Lung microvascular endothelial cell (primary cell): ENCODE measurements at regions not wholly inside any gene's neighbourhood (a gene's known extent, or its start where the extent isn't known, plus 50 kb on each side); places are given as distances from the start of the nearest gene placed in this dataset.

Experiments
- DNase-seq, 2 donors: peaks; one replicate each; pipeline versions ENCODE4 v3.0.0 to v3.0.0-alpha.2; 2010; ENCODE audit warnings: low read depth in 2 of 2

- peak in 1 of 2 donors; percentile 38 for DNase-seq
These were observed 50.6 kb upstream of the STEAP4 start for GRCh38 chr7:88357294-88357693.
